Vagina (tissue), 2 donors: ENCODE measurements at regions not wholly inside any gene's neighbourhood (a gene's known extent, or its start where the extent isn't known, plus 50 kb on each side); places are given as distances from the start of the nearest gene placed in this dataset.

ENCODE experiments used
- CTCF ChIP-seq, 3 experiments: fragments of 450-650 bp in 2 of 3; fragments of 200-600 bp in 1 of 3; sonication (generic) in 1 of 3; IDR thresholded peaks; one replicate each; pipeline ENCODE4 v1.5.1; 2017 to 2019; ENCODE audit warnings: antibody characterized with exemption in 3 of 3, mild to moderate bottlenecking in 2 of 3, moderate library complexity in 2 of 3
- POLR2A ChIP-seq, 2 donors: fragments of 450-650 bp; IDR thresholded peaks; one replicate each; pipeline ENCODE4 v1.6.1; 2017; ENCODE audit warnings: antibody characterized with exemption in 2 of 2, mild to moderate bottlenecking in 2 of 2, moderate library complexity in 2 of 2
- POLR2AphosphoS5 ChIP-seq, 2 donors: sonication (generic); formaldehyde crosslinking; IDR thresholded peaks; one replicate each; pipeline ENCODE4 v1.9.0; 2017; ENCODE audit warnings: antibody characterized with exemption in 2 of 2, mild to moderate bottlenecking in 2 of 2, low read depth in 1 of 2; ENCODE audit not compliant: insufficient read depth in 1 of 2

- no peak for TF ChIP-seq CTCF (IDR thresholded peaks at IDR 0.05)
- TF ChIP-seq POLR2A (IDR thresholded peaks at IDR 0.05), result no peak
- TF ChIP-seq POLR2AphosphoS5 (IDR thresholded peaks at IDR 0.05; ENCODE audit: insufficient read depth in 1 of 2, low read depth in 1 of 2), result no peak
Measured at GRCh38 chr4:138301536-138301935, 59.4 kb upstream of the SLC7A11 start.
